HuH-7 (cell line): ENCODE measurements at regions not wholly inside any gene's neighbourhood (a gene's known extent, or its start where the extent isn't known, plus 50 kb on each side); places are given as distances from the start of the nearest gene placed in this dataset.

Source experiments
- DNase-seq: peaks from one replicate; pipeline ENCODE4 v3.0.0; 2011; ENCODE audit warnings: low spot score

- DNase-seq = no peak
Measured at GRCh38 chr1:193348769-193349535, 162.5 kb upstream of the B3GALT2 start.

- DNase-seq = no peak
Measured at GRCh38 chr1:193348091-193348768, 161.8 kb upstream of the B3GALT2 start.

GRCh38 chr1:193346085-193346484 is 159.7 kb upstream of the B3GALT2 start:
- DNase-seq = peak; percentile 54

GRCh38 chr1:193342811-193343210 is 156.4 kb upstream of the B3GALT2 start:
- DNase-seq = no peak

GRCh38 chr1:193340331-193340730 is 153.9 kb upstream of the B3GALT2 start:
- DNase-seq = no peak

GRCh38 chr1:193339401-193339800 is 153.0 kb upstream of the B3GALT2 start:
- DNase-seq = peak; percentile 62

GRCh38 chr1:193338194-193338593 is 151.8 kb upstream of the B3GALT2 start:
- no peak for DNase-seq

GRCh38 chr1:193335806-193336428 is 149.5 kb upstream of the B3GALT2 start:
- no peak for DNase-seq

- no peak for DNase-seq
Measured at GRCh38 chr1:193333166-193333565, 146.8 kb upstream of the B3GALT2 start.

GRCh38 chr1:193326296-193326695 is 139.9 kb upstream of the B3GALT2 start:
- DNase-seq = no peak

GRCh38 chr1:193325771-193326170 is 139.4 kb upstream of the B3GALT2 start:
- no peak for DNase-seq

GRCh38 chr1:193325042-193325441 is 138.6 kb upstream of the B3GALT2 start:
- DNase-seq = no peak

GRCh38 chr1:193322211-193322610 is 135.8 kb upstream of the B3GALT2 start:
- no peak for DNase-seq

GRCh38 chr1:193321242-193321840 is 134.9 kb upstream of the B3GALT2 start:
- no peak for DNase-seq

- no peak for DNase-seq
Measured at GRCh38 chr1:193320270-193320669, 133.9 kb upstream of the B3GALT2 start.

GRCh38 chr1:193318347-193318746 is 131.9 kb upstream of the B3GALT2 start:
- DNase-seq = no peak

- DNase-seq = no peak
Measured at GRCh38 chr1:193313354-193314140, 127.1 kb upstream of the B3GALT2 start.

GRCh38 chr1:193312432-193312831 is 126.0 kb upstream of the B3GALT2 start:
- no peak for DNase-seq

- DNase-seq = no peak
Measured at GRCh38 chr1:193311226-193311948, 125.0 kb upstream of the B3GALT2 start.

- DNase-seq = peak; percentile 15
Measured at GRCh38 chr1:193310564-193310963, 124.2 kb upstream of the B3GALT2 start.

GRCh38 chr1:193309936-193310475 is 123.6 kb upstream of the B3GALT2 start:
- no peak for DNase-seq
